Inflammatory macrophage (primary cell): ENCODE measurements at regions not wholly inside any gene's neighbourhood (a gene's known extent, or its start where the extent isn't known, plus 50 kb on each side); places are given as distances from the start of the nearest gene placed in this dataset.

Experiments
- DNase-seq, 2 donors: peaks; one replicate each; pipeline ENCODE4 v3.0.0-alpha.2; 2020 to 2022

GRCh38 chr2:120428748-120429147 is 82.8 kb downstream of the INHBB start:
- DNase-seq: no peak

DNA sequence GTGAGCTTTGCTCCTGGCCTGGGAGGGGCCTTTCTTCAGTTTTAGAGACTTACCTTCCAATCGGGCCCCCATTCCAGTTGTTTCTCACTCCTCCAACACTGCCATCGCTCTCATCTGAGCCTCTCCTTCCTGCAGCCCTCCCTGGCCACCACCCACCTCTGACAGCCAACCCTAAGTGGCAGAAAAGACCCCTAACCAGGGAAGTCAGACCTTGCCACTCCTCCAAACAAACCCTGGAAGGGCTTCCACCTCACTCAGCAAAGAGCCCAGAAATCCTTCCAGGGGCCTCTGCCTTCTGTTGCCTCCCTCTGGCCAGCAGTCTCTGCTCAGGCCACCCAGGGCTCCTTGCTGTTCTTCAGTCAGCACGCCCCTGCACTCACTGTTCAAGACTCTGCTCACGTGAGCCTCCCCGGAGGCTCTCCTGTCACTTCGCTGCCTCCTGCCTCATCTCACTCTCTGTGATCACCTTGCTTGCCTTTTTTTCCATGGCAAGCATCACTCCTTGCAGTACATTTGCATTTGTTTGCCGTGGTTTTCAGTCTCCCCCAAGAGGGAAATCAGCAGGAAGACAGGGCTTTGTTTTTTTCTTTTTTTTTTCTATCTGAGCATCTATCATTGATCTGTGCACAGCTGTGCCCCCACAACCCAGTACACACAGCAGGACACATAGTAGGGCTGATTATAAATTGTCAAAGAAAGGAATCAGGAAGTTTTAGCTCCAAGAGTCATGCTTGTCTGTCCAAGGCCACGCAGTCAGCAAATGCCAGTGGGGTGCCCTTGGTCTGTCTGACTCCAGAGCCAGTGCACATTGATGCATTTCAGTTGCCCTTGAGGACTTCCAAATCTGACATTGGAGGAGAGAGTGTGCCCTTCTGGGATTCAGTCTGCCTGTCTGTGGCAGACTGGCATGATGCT is 83.9 kb downstream of the INHBB start:
- DNase-seq: no peak

DNA sequence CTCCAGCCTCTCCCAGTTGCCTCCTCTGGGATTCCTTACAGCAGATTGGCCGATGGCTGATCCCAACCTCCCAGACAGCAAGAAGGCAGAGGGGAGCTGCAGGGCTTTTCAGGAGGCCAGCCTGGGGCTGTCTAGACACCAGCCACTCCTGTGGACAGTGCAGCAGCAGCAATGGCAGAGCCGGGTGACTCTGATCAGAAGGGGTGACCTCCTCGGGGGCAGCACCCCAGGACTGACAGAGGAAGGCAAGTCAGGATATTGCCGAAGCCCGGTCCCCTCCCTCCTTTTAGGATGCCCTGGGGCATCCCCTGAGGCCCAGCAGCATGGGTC is 84.5 kb downstream of the INHBB start:
- DNase-seq: no peak

GRCh38 chr2:120430957-120431356 is 85.0 kb downstream of the INHBB start:
- DNase-seq: no peak

DNA sequence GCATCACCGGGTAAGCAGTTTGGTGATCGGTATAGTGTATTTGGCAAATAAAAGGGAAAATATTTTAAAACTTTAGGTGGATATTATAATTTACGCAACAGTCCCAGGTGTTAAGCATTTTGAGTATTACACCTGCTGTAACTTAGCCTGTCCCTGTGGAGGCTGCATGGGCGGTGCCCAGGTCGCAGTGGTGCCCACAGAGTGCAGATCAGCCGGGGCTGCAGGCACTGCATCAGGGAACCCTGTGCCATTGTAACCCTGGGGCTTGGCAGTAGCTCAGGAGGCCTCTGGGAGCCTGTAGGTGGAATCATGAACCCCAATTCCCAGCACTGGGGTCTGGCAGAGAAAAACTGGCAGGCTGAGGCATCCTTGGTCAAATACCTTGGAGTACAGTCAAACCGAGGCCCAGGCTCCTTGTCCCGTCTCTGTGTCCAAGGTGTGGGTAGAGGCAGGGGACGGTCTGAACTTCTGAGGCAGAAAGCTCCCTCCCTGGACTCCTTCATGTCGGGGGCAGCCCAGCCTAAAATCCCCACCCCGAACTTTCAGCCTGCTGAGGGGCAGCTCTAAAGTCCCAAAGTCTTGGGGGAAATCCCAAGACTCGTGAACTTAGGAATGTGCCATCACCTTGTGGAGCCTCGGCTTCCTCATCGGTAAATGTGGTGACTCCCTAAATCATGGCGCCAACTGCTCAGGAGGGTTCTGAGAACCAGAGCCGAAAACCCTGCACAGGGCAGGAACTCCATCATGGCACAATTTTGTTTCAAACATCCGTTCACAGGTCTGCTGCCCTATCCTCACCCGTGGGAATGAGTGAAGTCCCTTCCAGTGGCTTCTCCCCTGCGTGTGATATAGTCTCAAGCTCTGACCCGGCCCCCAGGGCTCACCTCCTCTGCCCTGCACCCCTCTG is 85.7 kb downstream of the INHBB start:
- no peak for DNase-seq

GRCh38 chr2:120432293-120432975 is 86.5 kb downstream of the INHBB start:
- DNase-seq: no peak

- no peak for DNase-seq
Measured at GRCh38 chr2:120432976-120433815, 87.3 kb downstream of the INHBB start.

GRCh38 chr2:120433816-120434290 is 87.9 kb downstream of the INHBB start:
- no peak for DNase-seq

DNA sequence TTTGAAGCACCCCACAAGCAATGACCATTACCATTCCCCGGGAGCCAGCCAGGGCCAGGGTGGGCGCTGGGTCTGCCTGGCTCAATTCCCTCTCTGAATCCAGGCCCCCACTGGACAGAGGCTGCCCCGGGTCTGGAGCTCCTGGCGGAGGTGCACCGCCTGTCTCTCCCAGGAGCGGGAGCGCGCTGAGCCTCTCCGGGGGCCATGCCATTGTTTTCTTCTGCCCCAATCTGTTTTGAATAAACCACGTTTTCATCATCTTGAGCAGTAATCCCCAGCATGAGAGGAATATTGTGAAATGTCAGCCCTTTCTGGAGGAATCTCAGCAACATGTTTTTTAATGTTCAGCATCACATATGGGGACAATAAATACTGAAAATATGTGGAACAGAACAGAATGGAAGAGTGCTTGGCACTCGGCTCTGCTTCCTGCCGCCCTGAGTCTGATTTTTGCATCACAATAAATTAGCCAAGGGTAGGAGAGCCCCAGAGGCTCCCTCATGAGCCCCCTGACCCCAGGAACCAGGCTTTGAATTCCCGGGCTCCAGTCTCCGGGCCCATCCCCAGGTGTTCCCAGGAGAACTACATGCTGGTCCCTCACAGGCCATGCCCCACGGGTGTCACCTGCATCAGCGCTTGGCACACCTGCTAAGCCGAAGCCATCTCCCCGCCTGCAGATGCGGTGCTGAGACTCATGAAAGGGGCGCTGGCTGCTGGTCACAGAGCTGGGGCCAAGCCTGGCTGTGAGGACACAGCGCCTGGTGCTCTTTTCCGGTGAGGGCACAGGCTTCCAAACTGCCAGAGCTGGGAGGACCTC is 88.8 kb downstream of the INHBB start:
- DNase-seq: no peak

GRCh38 chr2:120435671-120436459 is 89.9 kb downstream of the INHBB start:
- DNase-seq: no peak

- DNase-seq: no peak
Measured at GRCh38 chr2:120436460-120436739, 90.5 kb downstream of the INHBB start.

DNA sequence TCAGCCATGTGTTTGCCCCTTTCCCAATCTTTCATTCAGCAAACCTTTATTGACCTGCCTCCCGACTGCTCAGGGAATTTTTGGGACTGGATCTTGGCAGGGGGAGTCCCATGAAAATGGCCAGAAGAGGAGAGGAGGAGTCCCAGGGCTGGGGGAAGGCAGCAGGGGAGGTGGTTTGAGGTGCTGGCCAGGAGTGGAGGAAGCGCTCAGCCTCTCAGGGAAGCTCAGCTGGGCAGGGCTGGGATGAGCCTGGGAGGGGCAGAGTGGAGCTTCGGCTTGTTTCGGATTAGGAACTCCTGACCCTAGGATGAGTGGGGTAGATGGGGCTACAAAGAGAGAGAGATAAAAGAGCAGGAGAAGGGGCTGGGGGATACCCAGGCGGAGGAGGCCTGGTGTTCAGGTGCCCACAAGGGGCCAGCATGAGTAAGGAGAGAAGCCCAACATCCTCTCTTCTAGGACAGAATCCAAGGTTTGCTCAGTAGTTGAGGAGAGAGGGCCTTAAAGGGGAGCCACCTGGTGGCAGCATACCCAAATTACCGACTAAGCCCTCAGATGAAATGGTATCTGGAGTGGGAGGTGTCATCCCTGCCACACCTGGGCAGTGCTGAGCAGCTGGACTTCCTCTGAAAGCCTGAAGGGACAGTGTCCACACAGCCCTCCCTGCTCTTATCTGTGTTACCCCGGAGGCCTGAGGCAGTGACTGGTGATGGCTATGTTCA is 91.1 kb downstream of the INHBB start:
- DNase-seq: peak; percentile 16 to 24

DNA sequence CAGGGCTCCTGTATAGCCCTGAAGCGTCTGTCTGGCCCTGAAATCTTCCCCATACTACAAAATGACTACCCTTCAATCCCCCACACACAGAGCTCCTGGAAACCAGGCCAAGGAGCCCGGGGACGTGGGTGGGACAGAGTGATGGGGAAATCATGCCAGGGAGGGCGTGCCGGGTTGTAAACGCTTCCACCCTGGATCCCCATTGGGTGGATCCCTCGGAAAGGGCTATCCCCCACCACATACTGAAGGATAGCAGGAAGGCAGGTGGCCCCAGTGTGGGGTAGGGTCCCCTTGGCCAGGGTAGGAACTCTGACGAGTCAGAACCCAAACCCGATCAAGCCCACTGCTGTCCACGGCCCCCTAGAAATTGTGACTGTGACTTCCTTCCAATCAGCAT is 91.7 kb downstream of the INHBB start:
- DNase-seq: no peak

- DNase-seq: no peak
Measured at GRCh38 chr2:120438301-120439066, 92.5 kb downstream of the INHBB start.

GRCh38 chr2:120439067-120439368 is 93.1 kb downstream of the INHBB start:
- DNase-seq: no peak

DNA sequence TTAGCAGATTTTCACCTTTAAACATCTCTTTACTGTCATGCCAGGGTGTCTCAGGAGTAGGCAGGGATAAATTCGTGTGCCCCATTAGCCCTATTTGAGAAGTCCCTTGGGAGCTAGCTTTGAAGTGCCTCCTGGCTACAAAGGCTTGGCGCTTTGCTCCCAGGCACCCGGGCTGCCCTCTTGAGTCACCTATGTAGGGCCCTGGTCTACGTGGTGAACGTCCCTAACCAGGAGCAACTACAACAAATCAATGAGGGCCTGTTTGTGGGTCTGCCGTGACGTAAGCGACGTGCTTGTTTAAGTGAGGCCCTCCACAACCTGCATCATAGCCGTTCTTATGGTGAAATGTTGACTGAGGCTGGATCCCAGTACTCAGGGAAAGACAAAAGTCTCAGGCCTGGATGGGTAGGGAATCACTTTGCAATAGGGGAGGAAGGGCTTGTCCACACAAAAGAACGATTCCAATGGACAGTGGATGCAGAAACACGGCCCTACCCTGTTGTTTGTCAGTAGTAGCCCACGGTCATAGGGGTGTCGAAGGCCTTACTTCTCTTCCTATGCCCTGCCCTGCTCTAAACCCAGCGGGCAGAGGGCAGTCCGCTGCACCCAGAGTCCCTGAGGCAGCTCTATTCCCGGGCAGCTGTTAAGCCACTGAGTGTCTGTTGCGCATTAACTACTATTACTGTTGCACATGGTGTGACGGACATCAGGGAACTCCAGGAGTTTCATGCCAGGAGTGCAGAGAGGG is 93.9 kb downstream of the INHBB start:
- DNase-seq: no peak

DNA sequence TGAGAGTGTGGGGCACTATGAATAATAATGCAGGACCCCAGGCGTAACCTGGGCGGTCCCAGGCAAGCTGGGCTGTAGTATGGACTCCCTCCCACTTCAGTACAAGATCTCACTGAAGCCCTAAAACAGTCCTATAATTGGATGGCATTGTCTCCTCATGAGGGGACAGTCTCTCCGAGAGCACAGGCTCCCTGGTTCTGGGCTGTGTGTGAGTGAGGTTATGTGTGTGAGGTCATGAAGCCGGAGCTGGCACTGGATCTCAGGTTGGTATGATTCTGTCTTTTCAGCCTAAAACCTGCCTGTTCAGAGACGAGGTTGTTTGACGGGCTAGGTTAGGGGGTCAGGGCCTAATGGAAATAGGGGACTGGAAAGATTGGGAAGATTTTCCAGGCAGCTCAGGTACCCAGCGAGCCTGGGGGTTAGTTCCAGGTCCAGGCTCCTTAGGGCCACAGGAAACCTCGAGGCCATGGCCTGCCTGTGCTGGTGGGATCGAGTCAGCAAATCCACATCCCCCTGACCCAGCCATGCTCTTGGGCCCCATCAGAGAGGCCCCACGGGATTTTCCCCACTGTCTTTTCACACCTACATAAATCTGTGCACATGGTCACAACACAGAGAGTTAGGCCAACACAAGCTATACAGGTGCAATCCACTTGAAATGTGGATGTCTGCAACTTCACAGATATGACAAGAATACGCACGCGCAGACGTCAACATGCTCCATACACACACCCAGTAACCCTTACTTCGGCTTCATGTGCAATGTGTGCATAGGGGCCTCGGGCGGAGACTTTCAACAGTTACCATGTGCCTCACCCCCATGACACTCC is 94.8 kb downstream of the INHBB start:
- no peak for DNase-seq

- no peak for DNase-seq
Measured at GRCh38 chr2:120441351-120441700, 95.4 kb downstream of the INHBB start.
